ENCODE measurements at regions not wholly inside any gene's neighbourhood (a gene's known extent, or its start where the extent isn't known, plus 50 kb on each side); places are given as distances from the start of the nearest gene placed in this dataset.
"Not testable (repeated sequence)": the region's sequence is repeated elsewhere in the genome, so short reads cannot be mapped to it uniquely, and the experiment has no call there.

GRCh38 chrX:139320661-139321354, 209.7 kb upstream of the F9 start:
- not testable (repeated sequence) for TF ChIP-seq CTCF, POLR2A (IDR thresholded peaks at IDR 0.05)
